ENCODE measurements at regions not wholly inside any gene's neighbourhood (a gene's known extent, or its start where the extent isn't known, plus 50 kb on each side); places are given as distances from the start of the nearest gene placed in this dataset.

- Mint-ChIP-seq H3K36me3 (ENCODE audit: low read depth) (peaks cover 15% of the 10 kb centered on the region), H3K9me3 (peaks cover 25% of the 10 kb centered on the region), H3K27ac (no peak overlapping the region), H3K4me1 (peaks cover 9% of the 10 kb centered on the region), H3K4me3 (no peak overlapping the region), H3K27me3 (ENCODE audit: low read depth, poor library complexity) (peaks cover 7% of the 10 kb centered on the region)
- DNase-seq, result no peak
- TF ChIP-seq, protein P1, sequence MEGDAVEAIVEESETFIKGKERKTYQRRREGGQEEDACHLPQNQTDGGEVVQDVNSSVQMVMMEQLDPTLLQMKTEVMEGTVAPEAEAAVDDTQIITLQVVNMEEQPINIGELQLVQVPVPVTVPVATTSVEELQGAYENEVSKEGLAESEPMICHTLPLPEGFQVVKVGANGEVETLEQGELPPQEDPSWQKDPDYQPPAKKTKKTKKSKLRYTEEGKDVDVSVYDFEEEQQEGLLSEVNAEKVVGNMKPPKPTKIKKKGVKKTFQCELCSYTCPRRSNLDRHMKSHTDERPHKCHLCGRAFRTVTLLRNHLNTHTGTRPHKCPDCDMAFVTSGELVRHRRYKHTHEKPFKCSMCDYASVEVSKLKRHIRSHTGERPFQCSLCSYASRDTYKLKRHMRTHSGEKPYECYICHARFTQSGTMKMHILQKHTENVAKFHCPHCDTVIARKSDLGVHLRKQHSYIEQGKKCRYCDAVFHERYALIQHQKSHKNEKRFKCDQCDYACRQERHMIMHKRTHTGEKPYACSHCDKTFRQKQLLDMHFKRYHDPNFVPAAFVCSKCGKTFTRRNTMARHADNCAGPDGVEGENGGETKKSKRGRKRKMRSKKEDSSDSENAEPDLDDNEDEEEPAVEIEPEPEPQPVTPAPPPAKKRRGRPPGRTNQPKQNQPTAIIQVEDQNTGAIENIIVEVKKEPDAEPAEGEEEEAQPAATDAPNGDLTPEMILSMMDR (IDR thresholded peaks at IDR 0.05), result no peak
These were observed 64.1 kb upstream of the TSPAN11 start for GRCh38 chr12:30862486-30862885.

DNA sequence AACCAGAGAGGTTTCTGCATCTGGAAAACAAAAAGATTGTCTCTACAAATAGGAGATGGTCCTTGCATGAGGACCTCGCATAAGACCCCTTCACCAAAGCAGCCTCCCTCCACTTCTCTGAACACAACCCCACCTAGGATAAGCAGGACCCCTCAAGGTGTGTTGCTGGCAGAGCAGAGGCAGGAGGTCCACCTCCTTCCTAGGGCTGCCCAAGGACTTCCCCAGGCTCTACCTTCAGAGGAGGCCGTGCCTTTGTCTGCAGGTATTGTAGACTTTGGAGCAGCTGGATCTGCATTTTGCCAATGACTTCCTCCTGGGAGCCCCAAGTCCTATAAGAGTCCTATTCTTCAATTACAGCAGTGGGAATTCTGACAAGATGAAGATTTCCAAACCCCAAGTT is 67.3 kb upstream of the TSPAN11 start:
- H3K4me1 Mint-ChIP-seq, result peaks cover 7% of the 10 kb centered on the region
- TF ChIP-seq, protein P1 (IDR thresholded peaks at IDR 0.05), result no peak
- no peaks in the 10 kb centered on the region for H3K36me3 Mint-ChIP-seq (ENCODE audit: low read depth)
- H3K27ac Mint-ChIP-seq, result no peak overlapping the region
- H3K9me3 Mint-ChIP-seq, result no peaks in the 10 kb centered on the region
- peaks cover 4% of the 10 kb centered on the region for H3K27me3 Mint-ChIP-seq (ENCODE audit: low read depth, poor library complexity)
- DNase-seq, result no peak
- no peak overlapping the region for H3K4me3 Mint-ChIP-seq

GRCh38 chr12:30858471-30858870 is 68.1 kb upstream of the TSPAN11 start:
- Mint-ChIP-seq H3K9me3 (no peaks in the 10 kb centered on the region), H3K4me3 (no peak overlapping the region), H3K27me3 (ENCODE audit: low read depth, poor library complexity) (peaks cover 4% of the 10 kb centered on the region), H3K4me1 (no peaks in the 10 kb centered on the region), H3K36me3 (ENCODE audit: low read depth) (no peaks in the 10 kb centered on the region), H3K27ac (no peak overlapping the region)
- no peak for DNase-seq
- TF ChIP-seq, protein P1 (IDR thresholded peaks at IDR 0.05), result no peak

- Mint-ChIP-seq H3K4me1 (peaks cover 26% of the 10 kb centered on the region), H3K9me3 (no peaks in the 10 kb centered on the region), H3K27me3 (ENCODE audit: low read depth, poor library complexity) (no peaks in the 10 kb centered on the region), H3K36me3 (ENCODE audit: low read depth) (no peaks in the 10 kb centered on the region), H3K4me3 (no peak overlapping the region), H3K27ac (no peak overlapping the region)
- TF ChIP-seq, protein P1 (IDR thresholded peaks at IDR 0.05), result no peak
- DNase-seq, result no peak
These were observed 72.9 kb upstream of the TSPAN11 start for GRCh38 chr12:30853561-30854133.

DNA sequence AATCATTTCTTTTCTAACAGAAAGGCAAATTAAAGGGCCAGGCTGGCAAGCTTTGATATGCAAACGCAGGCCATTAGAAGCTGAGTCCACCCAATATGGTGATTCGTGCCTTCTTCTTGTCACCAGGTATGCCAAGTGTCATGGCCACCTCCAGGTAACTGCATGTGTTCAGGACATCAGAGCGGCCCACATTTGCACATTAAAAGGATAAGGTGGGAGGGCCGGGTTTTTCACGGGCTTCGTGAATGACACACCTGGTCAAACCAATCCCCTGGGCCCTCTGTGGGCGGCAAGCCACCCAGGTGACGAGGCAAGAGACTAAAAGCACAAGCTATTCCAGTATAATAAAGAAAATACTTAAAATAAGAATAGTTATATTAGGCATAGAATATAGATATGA is 75.9 kb upstream of the TSPAN11 start:
- DNase-seq, result no peak
- Mint-ChIP-seq H3K27me3 (ENCODE audit: low read depth, poor library complexity) (no peaks in the 10 kb centered on the region), H3K4me1 (peaks cover 26% of the 10 kb centered on the region), H3K9me3 (no peaks in the 10 kb centered on the region), H3K4me3 (no peak overlapping the region), H3K27ac (no peak overlapping the region), H3K36me3 (ENCODE audit: low read depth) (no peaks in the 10 kb centered on the region)
- TF ChIP-seq, protein P1 (IDR thresholded peaks at IDR 0.05), result no peak

GRCh38 chr12:30847259-30847658 is 79.3 kb upstream of the TSPAN11 start:
- Mint-ChIP-seq H3K27ac (no peak overlapping the region), H3K27me3 (ENCODE audit: low read depth, poor library complexity) (no peaks in the 10 kb centered on the region), H3K4me1 (peaks cover 23% of the 10 kb centered on the region), H3K36me3 (ENCODE audit: low read depth) (no peaks in the 10 kb centered on the region), H3K4me3 (no peak overlapping the region), H3K9me3 (no peaks in the 10 kb centered on the region)
- TF ChIP-seq, protein P1 (IDR thresholded peaks at IDR 0.05), result peak; percentile 74
- DNase-seq, result peak; percentile 19
